ENCODE measurements at regions not wholly inside any gene's neighbourhood (a gene's known extent, or its start where the extent isn't known, plus 50 kb on each side); places are given as distances from the start of the nearest gene placed in this dataset.

DNA sequence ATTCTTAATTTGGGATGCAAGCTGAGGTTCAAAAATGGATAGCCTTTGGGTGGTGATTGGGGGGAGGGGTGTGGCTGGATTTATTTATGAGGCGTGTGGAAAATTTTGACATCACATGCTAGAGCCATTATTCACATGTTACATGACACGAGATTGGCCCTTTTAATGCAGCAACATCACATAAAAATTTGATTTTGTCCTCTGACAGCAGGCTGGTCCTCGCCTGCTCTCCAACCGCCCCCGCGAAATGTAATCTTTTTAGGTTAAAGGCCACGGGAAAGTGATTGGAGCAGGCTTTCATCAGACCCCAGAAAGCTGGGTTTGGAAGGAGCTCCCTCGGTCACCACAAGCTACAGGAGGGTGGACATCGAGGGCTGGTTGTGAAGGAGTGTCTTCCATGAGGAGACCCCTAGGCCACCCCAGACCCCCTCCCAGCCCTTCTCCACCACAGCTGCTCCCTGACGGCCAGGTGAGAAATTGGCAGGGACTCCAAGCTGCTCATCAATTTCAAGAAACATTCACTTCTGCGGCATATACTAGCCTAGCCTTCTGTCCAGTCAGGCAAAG is 502.7 kb upstream of the PSMD7 start:
- no peak overlapping the region for H3K4me3 ChIP-seq (replicated peaks in 1 of 4; ENCODE audit: control extremely low read depth in 1 of 4, insufficient read depth in 1 of 4, low read depth in 3 of 4, low read length in 4 of 4)
- no peaks in the 10 kb centered on the region for H3K27me3 ChIP-seq (ENCODE audit: control insufficient read depth, insufficient read depth, low read length)
- no peaks in the 10 kb centered on the region for H3K36me3 ChIP-seq (ENCODE audit: control insufficient read depth, insufficient read depth, low read length)
- H4K20me1 ChIP-seq (ENCODE audit: control insufficient read depth, extremely low read depth, insufficient read depth, low read length), result no peaks in the 10 kb centered on the region
- no peak overlapping the region for H3K27ac ChIP-seq (ENCODE audit: insufficient read depth, low read length)
- no peaks in the 10 kb centered on the region for H3K4me1 ChIP-seq (ENCODE audit: control insufficient read depth, extremely low read depth, insufficient read depth, low read length)
- no peaks in the 10 kb centered on the region for H3K79me2 ChIP-seq (ENCODE audit: control insufficient read depth, insufficient read depth, low read length)
- no peak overlapping the region for H2AFZ ChIP-seq (ENCODE audit: low read length)
- no peaks in the 10 kb centered on the region for H3K9me3 ChIP-seq (ENCODE audit: control insufficient read depth, insufficient read depth, low read depth, low read length)
- H3K4me2 ChIP-seq (ENCODE audit: extremely low read depth, insufficient read depth, low read length), result no peak overlapping the region
- no peak for TF ChIP-seq EZH2 (IDR thresholded peaks at IDR 0.05; ENCODE audit: low read length, missing control alignments)
- TF ChIP-seq, protein P1, sequence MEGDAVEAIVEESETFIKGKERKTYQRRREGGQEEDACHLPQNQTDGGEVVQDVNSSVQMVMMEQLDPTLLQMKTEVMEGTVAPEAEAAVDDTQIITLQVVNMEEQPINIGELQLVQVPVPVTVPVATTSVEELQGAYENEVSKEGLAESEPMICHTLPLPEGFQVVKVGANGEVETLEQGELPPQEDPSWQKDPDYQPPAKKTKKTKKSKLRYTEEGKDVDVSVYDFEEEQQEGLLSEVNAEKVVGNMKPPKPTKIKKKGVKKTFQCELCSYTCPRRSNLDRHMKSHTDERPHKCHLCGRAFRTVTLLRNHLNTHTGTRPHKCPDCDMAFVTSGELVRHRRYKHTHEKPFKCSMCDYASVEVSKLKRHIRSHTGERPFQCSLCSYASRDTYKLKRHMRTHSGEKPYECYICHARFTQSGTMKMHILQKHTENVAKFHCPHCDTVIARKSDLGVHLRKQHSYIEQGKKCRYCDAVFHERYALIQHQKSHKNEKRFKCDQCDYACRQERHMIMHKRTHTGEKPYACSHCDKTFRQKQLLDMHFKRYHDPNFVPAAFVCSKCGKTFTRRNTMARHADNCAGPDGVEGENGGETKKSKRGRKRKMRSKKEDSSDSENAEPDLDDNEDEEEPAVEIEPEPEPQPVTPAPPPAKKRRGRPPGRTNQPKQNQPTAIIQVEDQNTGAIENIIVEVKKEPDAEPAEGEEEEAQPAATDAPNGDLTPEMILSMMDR (conservative IDR thresholded peaks at IDR 0.05 in 1 of 2, IDR thresholded peaks at IDR 0.05 in 1 of 2; ENCODE audit: low read depth in 1 of 2, low read length in 2 of 2), result no peak
- H3K9ac ChIP-seq (ENCODE audit: insufficient read depth, low read length), result no peak overlapping the region
- DNase-seq (ENCODE audit: low read depth in 2 of 2), result no peak

DNA sequence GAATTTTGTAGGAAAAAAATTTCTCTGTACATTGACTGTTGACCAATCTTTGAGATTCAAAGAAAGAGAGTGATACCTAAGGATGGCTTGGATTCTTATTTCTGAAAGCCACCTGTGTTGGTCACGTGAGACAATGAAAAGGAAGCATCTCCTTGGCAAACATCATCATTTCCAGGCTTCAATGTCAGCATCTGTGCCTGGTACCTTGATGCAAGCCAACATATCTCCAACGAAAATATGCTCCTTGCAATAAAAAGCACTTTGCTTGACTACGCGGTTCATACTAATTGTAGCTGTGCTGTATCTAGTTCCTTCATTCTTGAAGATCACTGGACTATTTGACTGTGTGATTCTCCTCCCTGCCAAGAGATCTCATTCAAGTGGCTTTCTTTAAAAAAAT is 503.4 kb upstream of the PSMD7 start:
- TF ChIP-seq EZH2 (IDR thresholded peaks at IDR 0.05; ENCODE audit: low read length, missing control alignments), result no peak
- TF ChIP-seq, protein P1 (conservative IDR thresholded peaks at IDR 0.05 in 1 of 2, IDR thresholded peaks at IDR 0.05 in 1 of 2; ENCODE audit: low read depth in 1 of 2, low read length in 2 of 2), result no peak
- no peak overlapping the region for H3K4me3 ChIP-seq (replicated peaks in 1 of 4; ENCODE audit: control extremely low read depth in 1 of 4, insufficient read depth in 1 of 4, low read depth in 3 of 4, low read length in 4 of 4)

DNA sequence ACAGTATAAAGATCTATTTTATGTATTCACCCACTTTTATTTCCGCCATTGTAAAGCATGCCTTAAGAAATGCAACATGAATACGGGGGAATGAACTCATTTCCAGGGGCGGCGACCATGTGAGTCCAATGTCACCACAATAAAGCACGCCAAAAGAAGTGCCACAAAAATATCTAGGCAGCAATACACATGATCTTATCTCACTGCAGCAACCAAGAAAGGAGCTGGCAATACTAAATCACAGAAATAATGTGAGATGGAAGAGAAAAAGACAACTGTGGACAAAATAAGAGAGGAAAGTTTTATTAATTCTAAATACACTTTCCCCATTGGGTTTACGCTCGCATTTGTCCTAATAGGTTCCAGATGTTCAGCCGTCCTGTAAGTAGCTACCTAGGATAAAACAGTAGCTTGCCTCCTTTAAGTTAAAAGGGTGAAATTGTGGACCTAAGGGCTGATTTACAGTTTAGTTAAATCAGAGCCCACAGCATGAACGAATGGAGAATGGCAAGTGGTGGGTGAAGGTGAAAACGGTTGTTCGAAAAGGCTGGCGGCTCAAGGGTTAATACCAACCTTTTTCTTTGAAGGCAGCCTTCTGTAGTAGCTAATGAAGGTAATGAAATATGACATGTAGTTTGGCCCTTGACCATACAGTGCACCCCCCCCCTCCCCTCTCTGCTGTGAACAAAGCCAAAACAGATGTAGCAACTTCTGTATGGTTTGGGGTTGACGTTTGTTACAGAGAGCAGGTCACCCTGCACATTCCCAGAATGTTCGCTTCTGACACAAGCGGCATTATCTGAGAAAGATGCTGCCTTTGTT is 504.2 kb upstream of the PSMD7 start:
- H3K9me3 ChIP-seq (ENCODE audit: control insufficient read depth, insufficient read depth, low read depth, low read length), result no peaks in the 10 kb centered on the region
- H3K27me3 ChIP-seq (ENCODE audit: control insufficient read depth, insufficient read depth, low read length), result no peaks in the 10 kb centered on the region
- no peak for DNase-seq (ENCODE audit: low read depth in 2 of 2)
- H4K20me1 ChIP-seq (ENCODE audit: control insufficient read depth, extremely low read depth, insufficient read depth, low read length), result no peaks in the 10 kb centered on the region
- H3K36me3 ChIP-seq (ENCODE audit: control insufficient read depth, insufficient read depth, low read length), result no peaks in the 10 kb centered on the region
- TF ChIP-seq, protein P1 (conservative IDR thresholded peaks at IDR 0.05 in 1 of 2, IDR thresholded peaks at IDR 0.05 in 1 of 2; ENCODE audit: low read depth in 1 of 2, low read length in 2 of 2), result no peak
- TF ChIP-seq EZH2 (IDR thresholded peaks at IDR 0.05; ENCODE audit: low read length, missing control alignments), result no peak
- H3K79me2 ChIP-seq (ENCODE audit: control insufficient read depth, insufficient read depth, low read length), result no peaks in the 10 kb centered on the region
- no peak overlapping the region for H3K9ac ChIP-seq (ENCODE audit: insufficient read depth, low read length)
- no peaks in the 10 kb centered on the region for H3K4me1 ChIP-seq (ENCODE audit: control insufficient read depth, extremely low read depth, insufficient read depth, low read length)
- no peak overlapping the region for H3K4me3 ChIP-seq (replicated peaks in 1 of 4; ENCODE audit: control extremely low read depth in 1 of 4, insufficient read depth in 1 of 4, low read depth in 3 of 4, low read length in 4 of 4)
- no peak overlapping the region for H3K27ac ChIP-seq (ENCODE audit: insufficient read depth, low read length)
- no peak overlapping the region for H3K4me2 ChIP-seq (ENCODE audit: extremely low read depth, insufficient read depth, low read length)
- no peak overlapping the region for H2AFZ ChIP-seq (ENCODE audit: low read length)

More for the DNA sequence above, 503.4 kb upstream of the PSMD7 start:
- Histone ChIP-seq H2AFZ (ENCODE audit: low read length) (no peak overlapping the region), H3K4me1 (ENCODE audit: control insufficient read depth, extremely low read depth, insufficient read depth, low read length) (no peaks in the 10 kb centered on the region), H3K79me2 (ENCODE audit: control insufficient read depth, insufficient read depth, low read length) (no peaks in the 10 kb centered on the region), H3K27ac (ENCODE audit: insufficient read depth, low read length) (no peak overlapping the region), H3K27me3 (ENCODE audit: control insufficient read depth, insufficient read depth, low read length) (no peaks in the 10 kb centered on the region), H3K36me3 (ENCODE audit: control insufficient read depth, insufficient read depth, low read length) (no peaks in the 10 kb centered on the region), H4K20me1 (ENCODE audit: control insufficient read depth, extremely low read depth, insufficient read depth, low read length) (no peaks in the 10 kb centered on the region), H3K9ac (ENCODE audit: insufficient read depth, low read length) (no peak overlapping the region), H3K4me2 (ENCODE audit: extremely low read depth, insufficient read depth, low read length) (no peak overlapping the region), H3K9me3 (ENCODE audit: control insufficient read depth, insufficient read depth, low read depth, low read length) (no peaks in the 10 kb centered on the region)
- DNase-seq (ENCODE audit: low read depth in 2 of 2), result no peak

Measured in fibroblast of lung (primary cell).